GM12891 (cell line): ENCODE measurements at regions not wholly inside any gene's neighbourhood (a gene's known extent, or its start where the extent isn't known, plus 50 kb on each side); places are given as distances from the start of the nearest gene placed in this dataset.

ENCODE experiments used
- DNase-seq: peaks from one replicate; pipeline ENCODE4 v3.0.0; 2011; ENCODE audit warnings: low spot score; ENCODE audit not compliant: insufficient read length
- FAIRE-seq: peaks from 2 replicates; lab custom pipeline; 2011; peaks lifted over from hg19 to GRCh38; lab: Jason Lieb, UNC
- PAX5 ChIP-seq: IDR thresholded peaks from 2 replicates; pipeline ENCODE4 v1.6.1; 2011; ENCODE audit warnings: low read length, moderate library complexity, mild to moderate bottlenecking; ENCODE audit not compliant: insufficient read depth, severe bottlenecking
- POLR2A ChIP-seq: IDR thresholded peaks from 2 replicates; pipeline ENCODE4 v1.6.1; 2011; ENCODE audit warnings: low read depth, low read length, control low read depth
- POLR2AphosphoS5 ChIP-seq: IDR thresholded peaks from 2 replicates; pipeline ENCODE4 v1.6.1; 2011; ENCODE audit warnings: low read depth, low read length, control low read depth
- POU2F2 ChIP-seq: IDR thresholded peaks from 2 replicates; pipeline ENCODE4 v1.6.1; 2011; ENCODE audit warnings: low read depth, mild to moderate bottlenecking, control low read depth, low read length, moderate library complexity
- SPI1 ChIP-seq: IDR thresholded peaks from 2 replicates; pipeline ENCODE4 v1.6.1; 2011; ENCODE audit warnings: low read depth, low read length, control low read depth
- TAF1 ChIP-seq: IDR thresholded peaks from 2 replicates; pipeline ENCODE4 v1.6.1; 2011; ENCODE audit warnings: low read depth, low read length, control low read depth

DNA sequence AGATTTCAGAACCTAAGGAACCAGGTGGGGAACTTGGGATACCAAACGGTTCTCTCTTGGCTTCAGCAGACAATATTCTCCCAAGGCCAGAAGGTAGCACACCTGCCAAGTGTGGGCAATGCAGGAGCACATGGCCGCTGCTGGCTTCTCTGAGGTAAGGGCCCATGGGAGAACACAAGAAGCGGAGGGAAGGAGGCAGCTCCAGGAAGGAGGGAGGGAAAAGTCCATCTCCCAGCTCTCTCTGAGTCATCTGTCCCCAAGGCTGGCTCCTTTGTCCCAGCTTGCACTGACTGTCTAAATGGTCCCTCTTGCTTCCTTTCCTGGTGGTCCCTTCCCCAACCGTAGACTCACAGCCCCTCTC, 557.9 kb upstream of the CADM1 start:
- DNase-seq (no peak), FAIRE-seq (no peak)
- TF ChIP-seq PAX5, result no peak
- no peak for TF ChIP-seq POLR2A
- no peak for TF ChIP-seq TAF1
- no peak for TF ChIP-seq POLR2AphosphoS5
- no peak for TF ChIP-seq POU2F2
- no peak for TF ChIP-seq SPI1

DNA sequence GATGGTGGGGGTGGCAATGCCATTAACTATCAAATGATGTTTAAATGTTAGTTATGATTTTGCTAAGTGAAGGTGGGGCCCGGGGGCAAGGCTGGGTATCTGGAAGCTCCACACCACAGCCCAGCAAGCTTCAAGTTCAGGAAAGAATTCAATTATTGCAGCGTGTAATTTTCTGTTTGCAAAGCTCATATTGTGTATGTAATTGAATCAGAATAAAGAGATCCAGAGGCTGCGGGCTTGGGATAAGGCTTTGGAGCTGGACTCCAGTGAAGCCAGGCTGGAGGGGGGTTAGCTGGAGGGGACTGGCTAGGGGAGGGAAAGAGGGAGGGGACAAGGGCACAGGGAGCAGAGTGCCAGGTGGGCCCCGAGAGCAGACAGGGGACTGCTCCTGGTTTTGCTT, 557.1 kb upstream of the CADM1 start:
- TF ChIP-seq SPI1, result no peak
- TF ChIP-seq POLR2AphosphoS5, result no peak
- TF ChIP-seq PAX5, result no peak
- no peak for TF ChIP-seq POU2F2
- no peak for TF ChIP-seq TAF1
- no peak for TF ChIP-seq POLR2A
- FAIRE-seq (no peak), DNase-seq (no peak)

DNA sequence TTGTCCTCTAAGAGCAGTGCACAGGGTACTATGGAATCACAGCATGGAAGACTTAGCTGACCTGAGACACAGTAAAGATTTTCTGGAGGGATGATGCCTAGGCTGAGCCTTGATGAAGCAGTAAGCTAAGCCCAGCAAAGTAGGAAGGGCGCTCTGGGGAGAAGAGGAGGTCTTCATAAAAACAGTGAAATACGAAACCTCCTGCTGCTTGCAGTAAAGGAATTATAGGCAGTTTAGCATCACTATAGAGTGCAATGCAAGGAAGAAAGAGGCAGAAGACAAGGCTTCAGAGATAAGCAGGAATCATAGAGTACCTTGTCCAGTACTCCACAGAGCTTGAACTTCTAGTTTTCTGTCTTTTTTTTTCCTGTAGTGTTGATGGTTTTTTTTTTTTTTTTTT, 555.7 kb upstream of the CADM1 start:
- no peak for TF ChIP-seq PAX5
- no peak for TF ChIP-seq POLR2AphosphoS5
- no peak for TF ChIP-seq POU2F2
- TF ChIP-seq SPI1, result no peak
- TF ChIP-seq TAF1, result no peak
- no peak for TF ChIP-seq POLR2A
- DNase-seq (no peak), FAIRE-seq (no peak)

DNA sequence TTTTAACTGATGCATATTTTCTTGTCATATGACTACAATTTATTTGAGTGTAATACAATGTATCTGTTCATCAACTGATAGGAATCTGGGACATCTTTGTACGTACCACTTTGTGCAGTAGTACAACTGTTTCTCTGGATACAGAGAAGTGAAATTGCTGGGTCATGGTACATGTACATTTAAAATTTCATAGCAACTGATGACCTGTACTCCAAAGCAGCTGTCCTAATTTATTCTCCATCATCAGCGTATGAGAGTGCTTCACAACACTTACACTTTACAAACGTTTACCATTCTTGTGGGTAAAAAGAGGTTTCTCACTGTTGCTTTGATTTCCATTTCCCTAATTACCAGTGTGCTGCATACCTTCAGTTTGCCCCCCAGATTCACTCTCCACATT, 552.8 kb upstream of the CADM1 start:
- TF ChIP-seq POLR2AphosphoS5 (no peak), SPI1 (no peak), TAF1 (no peak), POU2F2 (no peak), POLR2A (no peak), PAX5 (no peak)
- no peak for FAIRE-seq

DNA sequence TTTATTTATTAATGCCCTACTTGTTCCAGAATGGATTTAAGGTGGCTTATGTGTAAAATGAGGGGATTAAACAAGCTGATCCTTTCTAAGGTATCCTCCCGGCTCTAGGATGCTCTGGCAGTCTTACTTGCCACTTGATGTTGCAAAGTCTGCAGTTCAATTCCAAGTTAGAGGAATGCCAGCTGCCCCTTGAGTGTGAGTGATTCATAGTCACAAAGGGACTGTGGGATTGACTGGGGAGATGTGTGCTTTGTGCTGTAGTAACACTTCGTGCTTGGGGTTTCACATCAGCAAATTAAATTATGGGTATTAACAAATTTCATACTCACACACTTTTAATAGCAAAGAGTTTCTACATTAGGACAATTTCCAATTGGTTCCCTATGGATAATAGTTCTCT, 550.8 kb upstream of the CADM1 start:
- TF ChIP-seq TAF1 (no peak), POU2F2 (no peak), SPI1 (no peak), POLR2AphosphoS5 (no peak), POLR2A (no peak), PAX5 (no peak)
- FAIRE-seq (no peak), DNase-seq (no peak)

More for the DNA sequence above, 552.8 kb upstream of the CADM1 start:
- DNase-seq, result no peak

DNA sequence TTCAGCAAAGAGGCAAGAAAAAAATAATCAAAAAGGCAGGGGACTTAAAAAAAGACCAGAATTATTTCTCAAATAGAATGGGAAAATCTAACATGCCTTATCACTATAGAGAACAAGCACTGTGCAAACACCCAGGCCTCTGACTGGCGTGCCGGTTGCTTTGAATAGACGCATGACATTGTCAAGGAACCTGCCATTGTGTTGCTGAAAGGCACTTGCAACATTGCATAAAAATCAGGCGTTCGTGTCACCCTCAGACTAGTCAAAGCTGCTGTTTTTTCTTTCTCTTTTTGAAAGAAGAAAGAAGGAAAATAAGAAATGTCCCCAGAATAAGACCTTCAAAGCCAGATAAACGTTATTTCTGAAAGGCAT, 549.3 kb upstream of the CADM1 start:
- TF ChIP-seq POLR2AphosphoS5 (no peak), POLR2A (no peak), PAX5 (no peak), SPI1 (no peak), TAF1 (no peak), POU2F2 (no peak)
- FAIRE-seq (no peak), DNase-seq (no peak)

DNA sequence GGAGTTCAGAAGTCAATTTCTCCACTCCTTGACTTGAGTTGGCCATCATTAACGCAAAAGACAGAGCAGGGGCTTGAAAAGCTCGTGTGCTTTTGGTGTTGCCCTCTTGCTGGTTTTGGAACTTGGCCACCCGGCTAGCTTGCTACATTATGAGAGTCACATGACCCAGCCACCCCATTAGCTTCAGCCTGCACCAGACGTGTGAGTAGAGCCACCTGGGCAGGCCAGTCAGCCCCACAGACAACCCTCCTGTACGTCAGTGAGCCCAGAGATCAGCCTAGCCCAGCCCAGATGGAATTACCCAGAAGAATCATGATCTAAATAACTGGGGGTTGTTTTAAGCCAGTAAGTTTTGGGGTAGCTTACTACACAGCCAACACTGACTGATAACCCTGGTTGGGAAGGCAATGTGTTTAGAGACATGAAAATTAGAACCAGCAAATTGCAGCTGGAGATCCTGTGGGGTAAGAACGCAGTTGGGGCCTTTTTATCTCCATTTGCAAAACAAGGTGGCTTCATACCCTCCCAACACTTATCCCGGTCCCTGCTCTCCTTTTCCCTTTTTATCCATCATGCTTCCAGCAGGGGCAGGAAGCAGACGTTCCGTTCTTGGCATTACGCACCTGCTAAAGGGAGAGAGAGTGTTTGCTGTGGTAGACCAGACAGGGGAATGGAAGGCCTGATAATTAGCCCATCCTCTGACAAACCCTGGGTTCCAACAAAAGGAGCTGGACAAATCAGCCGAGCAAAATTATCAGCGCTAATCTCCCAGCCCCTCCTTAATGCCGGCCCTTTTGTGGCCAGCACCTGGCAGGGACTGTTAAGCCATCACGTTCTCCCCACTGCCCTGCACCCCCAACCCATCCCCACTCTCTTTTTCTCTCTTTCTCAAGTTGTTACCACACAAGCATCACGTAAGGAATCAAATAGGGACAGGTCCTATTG, 548.7 kb upstream of the CADM1 start:
- TF ChIP-seq POLR2AphosphoS5, result no peak
- no peak for TF ChIP-seq POLR2A
- TF ChIP-seq POU2F2, result no peak
- no peak for TF ChIP-seq TAF1
- TF ChIP-seq SPI1, result no peak
- no peak for TF ChIP-seq PAX5
- FAIRE-seq (no peak), DNase-seq (no peak)

DNA sequence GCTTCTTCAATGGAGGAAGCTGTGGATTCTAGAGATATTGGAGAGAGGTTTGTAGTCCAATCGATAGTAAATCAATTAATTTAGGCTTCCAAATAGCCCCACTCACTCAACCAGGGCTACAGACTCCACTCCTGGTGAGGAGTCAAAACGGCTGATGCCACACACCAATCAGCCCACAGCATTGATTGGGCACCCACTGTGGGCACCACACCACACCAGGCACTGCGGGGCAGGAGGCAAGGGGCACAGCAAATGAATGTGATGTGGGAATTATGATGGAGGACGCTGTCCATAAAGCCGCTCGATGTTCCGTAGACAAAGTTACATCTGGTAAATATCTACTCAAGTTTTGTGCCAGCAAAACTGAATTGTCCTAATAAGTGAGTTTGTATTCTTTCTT, 547.3 kb upstream of the CADM1 start:
- FAIRE-seq (no peak), DNase-seq (no peak)
- TF ChIP-seq POLR2AphosphoS5, result no peak
- TF ChIP-seq POLR2A, result no peak
- no peak for TF ChIP-seq TAF1
- no peak for TF ChIP-seq SPI1

DNA sequence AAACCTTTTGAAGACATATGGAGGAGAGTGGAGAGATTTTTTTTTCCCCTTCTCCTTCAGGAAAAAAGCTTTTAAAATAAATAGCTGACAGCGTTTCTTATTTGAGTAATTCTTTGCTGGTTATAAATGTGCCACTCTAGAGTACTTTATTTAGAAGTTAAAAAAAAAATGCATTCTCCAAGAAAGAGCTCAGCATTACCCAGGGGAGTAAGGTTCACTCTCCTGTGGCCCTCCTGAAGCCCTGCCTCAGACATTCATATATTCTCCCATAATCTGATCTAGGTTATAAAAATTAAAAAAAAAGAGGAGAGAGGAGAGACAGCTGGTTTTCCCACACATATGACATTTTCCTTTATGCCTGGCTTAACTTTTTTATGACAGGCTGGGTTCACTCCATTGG, 545.2 kb upstream of the CADM1 start:
- no peak for FAIRE-seq
- TF ChIP-seq PAX5 (no peak), TAF1 (no peak), POLR2AphosphoS5 (no peak), POU2F2 (no peak), POLR2A (no peak), SPI1 (no peak)

DNA sequence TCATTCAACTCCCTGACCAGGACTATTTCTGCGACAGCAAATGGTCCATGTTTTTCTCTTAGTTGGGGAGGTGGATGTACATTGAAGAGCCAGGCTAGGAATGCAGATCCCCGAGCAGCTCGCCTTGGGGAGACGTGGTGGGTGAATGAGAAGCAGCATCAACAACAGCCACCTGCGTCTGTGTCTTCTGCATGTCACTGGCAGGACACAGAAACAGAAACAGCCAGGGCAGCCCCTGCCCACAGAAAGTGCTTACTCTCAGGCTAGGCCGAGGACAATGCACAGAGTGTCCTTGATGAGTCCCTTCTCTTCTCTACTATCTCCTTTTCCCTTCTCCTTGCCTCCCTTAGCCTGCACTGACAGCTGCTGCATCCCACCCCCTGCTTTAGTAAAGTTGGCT, 541.9 kb upstream of the CADM1 start:
- FAIRE-seq (peak; percentile 33), DNase-seq (no peak)
- TF ChIP-seq TAF1 (no peak), POU2F2 (no peak), SPI1 (no peak), PAX5 (no peak), POLR2A (no peak), POLR2AphosphoS5 (no peak)

More for the DNA sequence above, 545.2 kb upstream of the CADM1 start:
- DNase-seq, result no peak

DNA sequence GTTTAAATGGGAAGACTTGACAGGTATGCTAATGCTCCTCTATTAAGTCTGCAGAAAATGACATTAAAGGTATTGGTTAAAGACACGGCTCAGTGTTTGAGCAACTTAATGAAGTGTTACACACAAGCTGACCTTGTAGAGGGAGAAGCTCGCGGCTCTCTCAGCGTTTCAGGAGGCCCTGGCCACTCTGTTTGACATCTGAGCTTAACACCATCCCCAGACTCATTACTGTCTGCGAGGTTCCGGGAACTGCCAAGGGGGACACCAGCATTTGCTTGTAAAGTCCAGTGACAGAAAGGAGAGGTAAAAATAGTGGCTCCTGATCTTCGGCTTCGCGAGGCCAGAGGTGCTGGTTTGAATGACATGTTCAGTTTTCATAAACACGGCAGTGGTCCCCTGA, 540.7 kb upstream of the CADM1 start:
- FAIRE-seq (no peak), DNase-seq (no peak)
- no peak for TF ChIP-seq TAF1
- no peak for TF ChIP-seq PAX5
- no peak for TF ChIP-seq POLR2AphosphoS5
- no peak for TF ChIP-seq SPI1
- no peak for TF ChIP-seq POU2F2
- no peak for TF ChIP-seq POLR2A
